GM23338 (cell line): ENCODE measurements at regions not wholly inside any gene's neighbourhood (a gene's known extent, or its start where the extent isn't known, plus 50 kb on each side); places are given as distances from the start of the nearest gene placed in this dataset.

ENCODE experiments used
- ATAC-seq: fragments of 200-7000 bp; cut with Tn5 transposase; 3 replicates; pipeline ENCODE4 v1.9.1; 2020
- DNase-seq: peaks from one replicate; pipeline ENCODE4 v3.0.0-alpha.2; 2015; ENCODE audit warnings: low spot score
- H2AFZ ChIP-seq: fragments of 200-600 bp; sonication (generic); 2 replicates; pipeline ENCODE4 v1.8.0; 2016; ENCODE audit warnings: antibody characterized with exemption, mild to moderate bottlenecking, moderate library complexity
- H3F3A ChIP-seq: fragments of 200-600 bp; sonication (generic); replicated peaks from 2 replicates; pipeline ENCODE4 v1.8.0; 2017; ENCODE audit warnings: antibody characterized with exemption, mixed run types, low read depth
- H3K27ac ChIP-seq: fragments of 200-600 bp; sonication (generic); 2 replicates; pipeline ENCODE4 v1.6.1; 2016; ENCODE audit warnings: low read depth
- H3K27me3 ChIP-seq: fragments of 200-600 bp; sonication (generic); 2 replicates; pipeline ENCODE4 v1.8.0; 2016; ENCODE audit warnings: mild to moderate bottlenecking, mixed run types, moderate library complexity; ENCODE audit not compliant: insufficient read depth
- H3K36me3 ChIP-seq: fragments of 200-600 bp; sonication (generic); 2 replicates; pipeline ENCODE4 v1.8.0; 2016; ENCODE audit warnings: mild to moderate bottlenecking; ENCODE audit not compliant: insufficient read depth
- H3K4me1 ChIP-seq: fragments of 200-600 bp; sonication (generic); 2 replicates; pipeline ENCODE4 v1.8.0; 2016; ENCODE audit warnings: mild to moderate bottlenecking, moderate library complexity; ENCODE audit not compliant: insufficient read depth
- H3K4me2 ChIP-seq: fragments of 200-600 bp; sonication (generic); 2 replicates; pipeline ENCODE4 v1.7.1; 2017; ENCODE audit warnings: mixed run types
- H3K4me3 ChIP-seq: fragments of 200-600 bp; sonication (generic); 2 replicates; pipeline ENCODE4 v1.6.1; 2016; ENCODE audit warnings: mixed run types
- H3K79me2 ChIP-seq: fragments of 200-600 bp; sonication (generic); replicated peaks from 2 replicates; pipeline ENCODE4 v1.8.0; 2017; ENCODE audit warnings: mild to moderate bottlenecking; ENCODE audit not compliant: insufficient read depth
- H3K9me2 ChIP-seq: fragments of 200-600 bp; sonication (generic); 2 replicates; pipeline ENCODE4 v1.8.0; 2017; ENCODE audit not compliant: insufficient read depth
- H4K20me1 ChIP-seq: fragments of 200-600 bp; sonication (generic); replicated peaks from 2 replicates; pipeline ENCODE4 v1.8.0; 2017; ENCODE audit warnings: mild to moderate bottlenecking; ENCODE audit not compliant: insufficient read depth
- H3K27ac Mint-ChIP-seq: 2 replicates; pipeline ENCODE4 v1.8.0; 2020; ENCODE audit warnings: inconsistent platforms, mild to moderate bottlenecking, moderate library complexity, mixed read lengths
- H3K27me3 Mint-ChIP-seq: 3 replicates; pipeline ENCODE4 v1.8.0; 2022; ENCODE audit warnings: low read depth, mild to moderate bottlenecking, moderate library complexity, mixed read lengths, inconsistent platforms; ENCODE audit not compliant: insufficient read depth, poor library complexity
- H3K36me3 Mint-ChIP-seq: 3 replicates; pipeline ENCODE4 v1.8.0; 2021; ENCODE audit warnings: low read depth, mild to moderate bottlenecking, inconsistent platforms, moderate library complexity, mixed read lengths
- H3K4me1 Mint-ChIP-seq: 3 replicates; pipeline ENCODE4 v1.8.0; 2020; ENCODE audit warnings: mild to moderate bottlenecking, inconsistent platforms, mixed read lengths
- H3K4me3 Mint-ChIP-seq: 3 replicates; pipeline ENCODE4 v1.8.0; 2021; ENCODE audit warnings: moderate library complexity, mild to moderate bottlenecking, inconsistent platforms, mixed read lengths
- H3K9me3 Mint-ChIP-seq: 3 replicates; pipeline ENCODE4 v1.8.0; 2020; ENCODE audit warnings: moderate library complexity, mild to moderate bottlenecking, inconsistent platforms, mixed read lengths
- EZH2 ChIP-seq: fragments of 200-600 bp; sonication (generic); IDR thresholded peaks from one replicate; pipeline ENCODE4 v1.8.0; 2017; ENCODE audit warnings: antibody characterized with exemption, mild to moderate bottlenecking, low read depth; ENCODE audit not compliant: unreplicated experiment
- JUNB ChIP-seq: IDR thresholded peaks from one replicate; pipeline ENCODE4 v1.6.1; 2016; ENCODE audit warnings: antibody characterized with exemption; ENCODE audit not compliant: unreplicated experiment
- NANOG ChIP-seq: IDR thresholded peaks from 2 replicates; pipeline ENCODE4 v1.6.1; 2016; ENCODE audit warnings: antibody characterized with exemption, borderline replicate concordance
- ZNF114 ChIP-seq: fragments of 250-450 bp; sonication (Bioruptor Pico); IDR thresholded peaks from 2 replicates; pipeline ENCODE4 v1.5.0; 2020; ENCODE audit warnings: mild to moderate bottlenecking, moderate library complexity
- ZNF331 ChIP-seq: fragments of 250-450 bp; sonication (Bioruptor Pico); IDR thresholded peaks from 2 replicates; pipeline ENCODE4 v1.5.0; 2020; ENCODE audit warnings: low read depth, mild to moderate bottlenecking, moderate library complexity
- TF ChIP-seq, protein P1 (sequence below): IDR thresholded peaks from one replicate; pipeline ENCODE4 v1.6.1; 2018; ENCODE audit warnings: antibody characterized with exemption; ENCODE audit not compliant: unreplicated experiment
- TF ChIP-seq, protein P2 (sequence below): IDR thresholded peaks from 2 replicates; pipeline ENCODE4 v1.6.1; 2016; ENCODE audit warnings: antibody characterized with exemption
- TF ChIP-seq, protein P3 (sequence below): fragments of 250-450 bp; sonication (Bioruptor Pico); IDR thresholded peaks from 2 replicates; pipeline ENCODE4 v1.5.0; 2020; ENCODE audit warnings: mild to moderate bottlenecking, moderate library complexity
- TF ChIP-seq, protein P4 (sequence below), 2 experiments: fragments of 200-600 bp in 1 of 2; sonication (generic) in 1 of 2; conservative IDR thresholded peaks; 2 replicates each; pipeline versions ENCODE4 v1.5.1 to v1.6.1; 2016 to 2017; ENCODE audit warnings: antibody characterized with exemption in 2 of 2, low read depth in 2 of 2, mild to moderate bottlenecking in 2 of 2, moderate library complexity in 1 of 2

DNA sequence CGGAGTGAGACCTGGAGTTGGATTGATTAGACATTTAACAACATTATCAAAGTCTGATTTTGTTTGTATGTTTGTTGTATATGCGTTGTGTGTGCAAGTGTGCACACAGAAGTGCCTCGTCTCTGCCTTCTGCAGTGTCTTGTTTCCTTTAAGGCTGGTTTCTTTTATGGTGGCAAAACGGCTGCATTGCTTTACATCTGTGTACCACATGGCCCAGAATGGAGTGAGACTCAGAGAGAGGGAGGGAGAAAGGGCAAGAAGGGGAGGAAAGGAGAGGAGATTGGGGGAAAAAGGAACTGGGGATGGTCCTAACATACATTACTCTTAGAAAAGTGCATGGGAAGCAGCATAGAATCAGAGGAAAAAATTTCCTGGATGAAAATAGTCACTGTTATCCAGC lies 99.7 kb upstream of the WLS start:
- no peaks in the 10 kb centered on the region for H3K9me2 ChIP-seq
- TF ChIP-seq ZNF114: no peak
- no peak for TF ChIP-seq NANOG
- no peak for TF ChIP-seq ZNF331 (CRISPR knock-in tag)
- TF ChIP-seq, protein P1, sequence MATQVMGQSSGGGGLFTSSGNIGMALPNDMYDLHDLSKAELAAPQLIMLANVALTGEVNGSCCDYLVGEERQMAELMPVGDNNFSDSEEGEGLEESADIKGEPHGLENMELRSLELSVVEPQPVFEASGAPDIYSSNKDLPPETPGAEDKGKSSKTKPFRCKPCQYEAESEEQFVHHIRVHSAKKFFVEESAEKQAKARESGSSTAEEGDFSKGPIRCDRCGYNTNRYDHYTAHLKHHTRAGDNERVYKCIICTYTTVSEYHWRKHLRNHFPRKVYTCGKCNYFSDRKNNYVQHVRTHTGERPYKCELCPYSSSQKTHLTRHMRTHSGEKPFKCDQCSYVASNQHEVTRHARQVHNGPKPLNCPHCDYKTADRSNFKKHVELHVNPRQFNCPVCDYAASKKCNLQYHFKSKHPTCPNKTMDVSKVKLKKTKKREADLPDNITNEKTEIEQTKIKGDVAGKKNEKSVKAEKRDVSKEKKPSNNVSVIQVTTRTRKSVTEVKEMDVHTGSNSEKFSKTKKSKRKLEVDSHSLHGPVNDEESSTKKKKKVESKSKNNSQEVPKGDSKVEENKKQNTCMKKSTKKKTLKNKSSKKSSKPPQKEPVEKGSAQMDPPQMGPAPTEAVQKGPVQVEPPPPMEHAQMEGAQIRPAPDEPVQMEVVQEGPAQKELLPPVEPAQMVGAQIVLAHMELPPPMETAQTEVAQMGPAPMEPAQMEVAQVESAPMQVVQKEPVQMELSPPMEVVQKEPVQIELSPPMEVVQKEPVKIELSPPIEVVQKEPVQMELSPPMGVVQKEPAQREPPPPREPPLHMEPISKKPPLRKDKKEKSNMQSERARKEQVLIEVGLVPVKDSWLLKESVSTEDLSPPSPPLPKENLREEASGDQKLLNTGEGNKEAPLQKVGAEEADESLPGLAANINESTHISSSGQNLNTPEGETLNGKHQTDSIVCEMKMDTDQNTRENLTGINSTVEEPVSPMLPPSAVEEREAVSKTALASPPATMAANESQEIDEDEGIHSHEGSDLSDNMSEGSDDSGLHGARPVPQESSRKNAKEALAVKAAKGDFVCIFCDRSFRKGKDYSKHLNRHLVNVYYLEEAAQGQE: no peak
- TF ChIP-seq JUNB: no peak
- TF ChIP-seq, protein P2, sequence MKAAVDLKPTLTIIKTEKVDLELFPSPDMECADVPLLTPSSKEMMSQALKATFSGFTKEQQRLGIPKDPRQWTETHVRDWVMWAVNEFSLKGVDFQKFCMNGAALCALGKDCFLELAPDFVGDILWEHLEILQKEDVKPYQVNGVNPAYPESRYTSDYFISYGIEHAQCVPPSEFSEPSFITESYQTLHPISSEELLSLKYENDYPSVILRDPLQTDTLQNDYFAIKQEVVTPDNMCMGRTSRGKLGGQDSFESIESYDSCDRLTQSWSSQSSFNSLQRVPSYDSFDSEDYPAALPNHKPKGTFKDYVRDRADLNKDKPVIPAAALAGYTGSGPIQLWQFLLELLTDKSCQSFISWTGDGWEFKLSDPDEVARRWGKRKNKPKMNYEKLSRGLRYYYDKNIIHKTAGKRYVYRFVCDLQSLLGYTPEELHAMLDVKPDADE: no peak
- no peak for TF ChIP-seq EZH2
- TF ChIP-seq, protein P3, sequence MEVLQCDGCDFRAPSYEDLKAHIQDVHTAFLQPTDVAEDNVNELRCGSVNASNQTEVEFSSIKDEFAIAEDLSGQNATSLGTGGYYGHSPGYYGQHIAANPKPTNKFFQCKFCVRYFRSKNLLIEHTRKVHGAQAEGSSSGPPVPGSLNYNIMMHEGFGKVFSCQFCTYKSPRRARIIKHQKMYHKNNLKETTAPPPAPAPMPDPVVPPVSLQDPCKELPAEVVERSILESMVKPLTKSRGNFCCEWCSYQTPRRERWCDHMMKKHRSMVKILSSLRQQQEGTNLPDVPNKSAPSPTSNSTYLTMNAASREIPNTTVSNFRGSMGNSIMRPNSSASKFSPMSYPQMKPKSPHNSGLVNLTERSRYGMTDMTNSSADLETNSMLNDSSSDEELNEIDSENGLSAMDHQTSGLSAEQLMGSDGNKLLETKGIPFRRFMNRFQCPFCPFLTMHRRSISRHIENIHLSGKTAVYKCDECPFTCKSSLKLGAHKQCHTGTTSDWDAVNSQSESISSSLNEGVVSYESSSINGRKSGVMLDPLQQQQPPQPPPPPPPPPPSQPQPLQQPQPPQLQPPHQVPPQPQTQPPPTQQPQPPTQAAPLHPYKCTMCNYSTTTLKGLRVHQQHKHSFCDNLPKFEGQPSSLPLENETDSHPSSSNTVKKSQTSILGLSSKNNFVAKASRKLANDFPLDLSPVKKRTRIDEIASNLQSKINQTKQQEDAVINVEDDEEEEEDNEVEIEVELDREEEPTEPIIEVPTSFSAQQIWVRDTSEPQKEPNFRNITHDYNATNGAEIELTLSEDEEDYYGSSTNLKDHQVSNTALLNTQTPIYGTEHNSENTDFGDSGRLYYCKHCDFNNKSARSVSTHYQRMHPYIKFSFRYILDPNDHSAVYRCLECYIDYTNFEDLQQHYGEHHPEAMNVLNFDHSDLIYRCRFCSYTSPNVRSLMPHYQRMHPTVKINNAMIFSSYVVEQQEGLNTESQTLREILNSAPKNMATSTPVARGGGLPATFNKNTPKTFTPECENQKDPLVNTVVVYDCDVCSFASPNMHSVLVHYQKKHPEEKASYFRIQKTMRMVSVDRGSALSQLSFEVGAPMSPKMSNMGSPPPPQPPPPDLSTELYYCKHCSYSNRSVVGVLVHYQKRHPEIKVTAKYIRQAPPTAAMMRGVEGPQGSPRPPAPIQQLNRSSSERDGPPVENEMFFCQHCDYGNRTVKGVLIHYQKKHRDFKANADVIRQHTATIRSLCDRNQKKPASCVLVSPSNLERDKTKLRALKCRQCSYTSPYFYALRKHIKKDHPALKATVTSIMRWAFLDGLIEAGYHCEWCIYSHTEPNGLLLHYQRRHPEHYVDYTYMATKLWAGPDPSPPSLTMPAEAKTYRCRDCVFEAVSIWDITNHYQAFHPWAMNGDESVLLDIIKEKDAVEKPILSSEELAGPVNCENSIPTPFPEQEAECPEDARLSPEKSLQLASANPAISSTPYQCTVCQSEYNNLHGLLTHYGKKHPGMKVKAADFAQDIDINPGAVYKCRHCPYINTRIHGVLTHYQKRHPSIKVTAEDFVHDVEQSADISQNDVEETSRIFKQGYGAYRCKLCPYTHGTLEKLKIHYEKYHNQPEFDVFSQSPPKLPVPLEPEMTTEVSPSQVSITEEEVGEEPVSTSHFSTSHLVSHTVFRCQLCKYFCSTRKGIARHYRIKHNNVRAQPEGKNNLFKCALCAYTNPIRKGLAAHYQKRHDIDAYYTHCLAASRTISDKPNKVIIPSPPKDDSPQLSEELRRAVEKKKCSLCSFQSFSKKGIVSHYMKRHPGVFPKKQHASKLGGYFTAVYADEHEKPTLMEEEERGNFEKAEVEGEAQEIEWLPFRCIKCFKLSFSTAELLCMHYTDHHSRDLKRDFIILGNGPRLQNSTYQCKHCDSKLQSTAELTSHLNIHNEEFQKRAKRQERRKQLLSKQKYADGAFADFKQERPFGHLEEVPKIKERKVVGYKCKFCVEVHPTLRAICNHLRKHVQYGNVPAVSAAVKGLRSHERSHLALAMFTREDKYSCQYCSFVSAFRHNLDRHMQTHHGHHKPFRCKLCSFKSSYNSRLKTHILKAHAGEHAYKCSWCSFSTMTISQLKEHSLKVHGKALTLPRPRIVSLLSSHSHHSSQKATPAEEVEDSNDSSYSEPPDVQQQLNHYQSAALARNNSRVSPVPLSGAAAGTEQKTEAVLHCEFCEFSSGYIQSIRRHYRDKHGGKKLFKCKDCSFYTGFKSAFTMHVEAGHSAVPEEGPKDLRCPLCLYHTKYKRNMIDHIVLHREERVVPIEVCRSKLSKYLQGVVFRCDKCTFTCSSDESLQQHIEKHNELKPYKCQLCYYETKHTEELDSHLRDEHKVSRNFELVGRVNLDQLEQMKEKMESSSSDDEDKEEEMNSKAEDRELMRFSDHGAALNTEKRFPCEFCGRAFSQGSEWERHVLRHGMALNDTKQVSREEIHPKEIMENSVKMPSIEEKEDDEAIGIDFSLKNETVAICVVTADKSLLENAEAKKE: no peak
- TF ChIP-seq, protein P4, sequence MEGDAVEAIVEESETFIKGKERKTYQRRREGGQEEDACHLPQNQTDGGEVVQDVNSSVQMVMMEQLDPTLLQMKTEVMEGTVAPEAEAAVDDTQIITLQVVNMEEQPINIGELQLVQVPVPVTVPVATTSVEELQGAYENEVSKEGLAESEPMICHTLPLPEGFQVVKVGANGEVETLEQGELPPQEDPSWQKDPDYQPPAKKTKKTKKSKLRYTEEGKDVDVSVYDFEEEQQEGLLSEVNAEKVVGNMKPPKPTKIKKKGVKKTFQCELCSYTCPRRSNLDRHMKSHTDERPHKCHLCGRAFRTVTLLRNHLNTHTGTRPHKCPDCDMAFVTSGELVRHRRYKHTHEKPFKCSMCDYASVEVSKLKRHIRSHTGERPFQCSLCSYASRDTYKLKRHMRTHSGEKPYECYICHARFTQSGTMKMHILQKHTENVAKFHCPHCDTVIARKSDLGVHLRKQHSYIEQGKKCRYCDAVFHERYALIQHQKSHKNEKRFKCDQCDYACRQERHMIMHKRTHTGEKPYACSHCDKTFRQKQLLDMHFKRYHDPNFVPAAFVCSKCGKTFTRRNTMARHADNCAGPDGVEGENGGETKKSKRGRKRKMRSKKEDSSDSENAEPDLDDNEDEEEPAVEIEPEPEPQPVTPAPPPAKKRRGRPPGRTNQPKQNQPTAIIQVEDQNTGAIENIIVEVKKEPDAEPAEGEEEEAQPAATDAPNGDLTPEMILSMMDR (conservative IDR thresholded peaks at IDR 0.05; ENCODE audit: low read depth in 2 of 2): no peak
- no peak for DNase-seq
- no peaks in the 10 kb centered on the region for H3K9me3 Mint-ChIP-seq
- H3F3A ChIP-seq: no peaks in the 10 kb centered on the region
- H4K20me1 ChIP-seq: no peaks in the 10 kb centered on the region
- H3K4me1 ChIP-seq: no peaks in the 10 kb centered on the region
- no peak overlapping the region for H3K4me3 Mint-ChIP-seq
- H3K27ac ChIP-seq: no peak overlapping the region
- ATAC-seq: no peak
- H3K36me3 Mint-ChIP-seq: no peaks in the 10 kb centered on the region
- peaks cover 2% of the 10 kb centered on the region for H3K27me3 Mint-ChIP-seq
- no peak overlapping the region for H3K4me3 ChIP-seq
- no peaks in the 10 kb centered on the region for H3K79me2 ChIP-seq
- H3K4me2 ChIP-seq: no peak overlapping the region
- H3K27ac Mint-ChIP-seq: no peak overlapping the region
- H3K4me1 Mint-ChIP-seq: no peaks in the 10 kb centered on the region
- H3K36me3 ChIP-seq: no peaks in the 10 kb centered on the region
- no peaks in the 10 kb centered on the region for H3K27me3 ChIP-seq
- no peak overlapping the region for H2AFZ ChIP-seq
